HG02623 (cell line): ENCODE measurements at regions not wholly inside any gene's neighbourhood (a gene's known extent, or its start where the extent isn't known, plus 50 kb on each side); places are given as distances from the start of the nearest gene placed in this dataset.

Experiments used
- ATAC-seq: cut with Tn5 transposase; IDR thresholded peaks from one replicate; pipeline ENCODE4 v1.9.1; 2021; ENCODE audit warnings: moderate library complexity; ENCODE audit not compliant: unreplicated experiment

DNA sequence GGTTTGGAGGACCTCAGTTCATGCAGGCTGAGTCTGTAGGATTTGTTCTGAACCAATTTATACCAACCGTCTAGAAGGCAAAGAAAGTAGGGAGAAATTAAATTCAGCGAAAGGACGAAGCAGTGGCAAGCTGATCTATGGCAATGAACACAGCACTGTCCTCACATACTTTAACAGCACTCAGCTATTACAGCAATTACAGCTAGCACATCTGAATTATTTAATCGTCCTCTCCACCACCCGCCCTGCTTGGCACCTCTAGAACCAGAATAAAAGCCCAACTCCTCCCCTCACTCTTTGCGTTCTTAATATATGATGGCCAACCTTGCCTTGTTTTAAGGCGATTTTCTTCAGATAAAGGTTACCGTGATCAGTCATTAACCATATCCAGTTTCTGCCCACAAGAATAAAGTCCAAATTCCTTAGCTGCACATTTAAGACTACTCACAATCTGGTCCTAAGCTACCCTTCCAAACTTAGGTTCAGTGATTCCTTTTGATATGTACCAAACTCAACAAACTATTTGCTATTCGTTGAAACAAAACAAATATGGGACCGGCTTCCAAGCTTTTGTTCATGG, 169.4 kb upstream of the ESRRG start:
- no peak for ATAC-seq

DNA sequence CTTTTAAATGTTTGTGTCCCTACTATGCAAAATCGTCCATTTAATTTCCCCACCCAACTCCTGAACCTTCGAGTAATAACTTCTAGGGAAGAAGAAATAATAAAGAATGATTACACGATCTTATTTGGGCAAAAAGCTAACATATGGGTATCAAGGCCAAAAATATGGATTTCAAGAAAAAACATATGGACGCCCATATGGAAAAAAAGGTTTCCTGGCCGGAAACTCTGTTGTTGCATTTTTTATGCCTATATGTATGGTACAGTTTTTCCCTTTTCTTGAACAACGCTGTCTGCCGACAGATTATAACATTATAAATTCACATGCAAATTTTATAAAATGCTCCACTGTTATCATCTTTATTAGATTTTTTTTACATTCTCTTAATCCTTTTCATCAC, 167.6 kb upstream of the ESRRG start:
- no peak for ATAC-seq

DNA sequence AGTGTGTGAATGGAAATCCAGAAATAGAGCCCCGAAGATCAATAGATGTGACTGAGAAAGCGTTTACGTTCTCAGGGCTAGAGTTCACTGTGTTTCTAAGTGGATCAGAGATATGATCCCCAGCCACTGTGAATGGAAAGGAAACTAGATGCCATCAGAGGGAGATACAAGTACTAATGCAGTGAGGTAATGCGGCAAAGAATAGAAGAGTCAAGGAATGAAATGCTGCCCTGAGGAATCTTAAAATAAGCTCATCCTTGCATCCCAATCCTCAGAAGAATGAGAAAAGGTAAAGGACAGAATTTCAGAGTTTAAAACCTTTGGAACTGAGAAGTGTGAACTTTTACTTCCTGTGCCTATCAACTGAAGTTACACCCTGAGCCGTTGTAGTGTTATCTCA, 165.5 kb upstream of the ESRRG start:
- no peak for ATAC-seq

DNA sequence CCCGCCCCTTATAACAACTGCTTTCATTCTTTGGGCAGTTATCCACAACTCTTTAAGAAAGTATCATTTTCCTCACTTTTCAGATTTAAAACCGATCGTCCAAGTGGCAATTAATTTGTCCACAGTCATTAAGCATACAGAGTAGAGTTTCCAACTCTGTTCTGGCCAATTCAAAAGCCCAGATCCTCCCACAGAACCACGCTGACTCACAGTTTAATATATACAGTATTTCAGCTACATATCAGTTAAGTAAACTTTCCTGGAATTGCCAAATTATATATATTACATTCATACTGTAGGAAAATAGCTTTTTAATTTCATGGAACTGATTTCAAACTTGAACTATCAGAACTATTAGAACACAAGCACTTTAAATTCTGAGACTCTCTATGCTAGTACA, 163.8 kb upstream of the ESRRG start:
- ATAC-seq: no peak

DNA sequence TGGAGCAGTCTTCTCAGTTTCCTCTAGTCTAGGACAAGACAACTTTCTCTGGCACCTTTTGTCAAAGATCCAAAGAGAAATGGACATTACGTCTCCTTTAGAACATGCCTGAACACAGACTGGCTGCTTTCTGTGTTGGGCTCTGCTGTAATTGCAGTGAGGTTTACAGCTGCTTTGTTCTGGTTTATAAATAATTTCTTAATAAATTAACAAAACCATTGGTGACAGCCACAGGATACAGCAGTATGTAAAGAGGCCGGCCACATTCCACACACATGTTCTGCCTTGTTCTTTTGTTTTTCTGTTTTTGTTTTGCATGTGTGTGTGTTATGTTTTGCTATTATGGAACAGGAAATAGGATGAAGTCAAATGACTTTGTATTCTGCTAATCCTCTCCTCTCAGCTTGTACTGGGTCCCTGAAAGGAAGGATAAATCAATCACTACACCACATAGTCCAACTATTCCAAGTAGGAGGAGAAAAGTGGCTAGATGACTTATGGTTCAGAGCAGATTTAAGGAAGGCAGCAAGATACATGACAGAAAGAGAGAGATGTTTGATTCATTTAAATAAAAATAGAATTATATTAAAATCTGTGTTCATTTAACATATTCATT, 161.5 kb upstream of the ESRRG start:
- ATAC-seq: no peak

DNA sequence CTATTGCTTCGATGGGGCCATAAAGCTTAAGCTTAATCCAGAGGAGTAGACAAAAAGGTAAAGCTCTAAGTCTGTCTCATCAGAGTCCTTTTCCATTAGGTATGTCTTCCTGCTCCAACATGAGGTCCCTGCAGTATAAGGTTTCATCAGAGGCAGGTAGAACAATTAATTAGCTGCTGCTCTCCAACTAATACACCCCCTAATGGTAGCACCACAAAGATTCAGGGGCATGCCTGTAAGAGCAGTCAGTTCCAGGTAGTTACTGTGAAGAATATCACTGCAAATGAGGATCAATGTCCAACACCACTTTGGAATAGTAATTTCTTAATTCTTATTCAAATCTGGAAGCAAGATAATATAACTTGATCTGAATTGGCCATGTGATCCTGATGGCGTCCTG, 160.3 kb upstream of the ESRRG start:
- ATAC-seq: no peak

GRCh38 chr1:216881695-216882094, 158.5 kb upstream of the ESRRG start:
- ATAC-seq: no peak

GRCh38 chr1:216866714-216867113, 143.5 kb upstream of the ESRRG start:
- no peak for ATAC-seq

GRCh38 chr1:216855810-216856209, 132.6 kb upstream of the ESRRG start:
- no peak for ATAC-seq

- no peak for ATAC-seq
These were observed 131.7 kb upstream of the ESRRG start for GRCh38 chr1:216854836-216855484.

DNA sequence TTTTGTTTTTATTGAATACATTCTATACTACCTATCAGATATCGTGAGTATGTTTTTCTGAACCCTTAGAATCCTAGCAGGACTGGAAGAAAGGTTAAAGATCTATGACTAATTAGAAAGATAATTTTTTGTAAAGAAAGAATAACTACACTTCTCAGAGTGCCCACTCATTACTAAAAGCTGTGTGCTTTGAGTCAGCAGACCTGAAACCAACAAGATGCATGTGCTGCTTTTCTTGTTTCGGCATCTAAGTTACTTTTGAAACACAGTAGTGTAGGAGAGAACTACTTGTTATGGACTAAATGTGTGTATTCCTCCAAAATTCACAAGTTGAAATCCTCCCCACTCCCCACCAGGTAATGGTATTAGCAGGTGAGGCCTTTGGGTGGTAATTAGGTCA, 127.8 kb upstream of the ESRRG start:
- no peak for ATAC-seq

DNA sequence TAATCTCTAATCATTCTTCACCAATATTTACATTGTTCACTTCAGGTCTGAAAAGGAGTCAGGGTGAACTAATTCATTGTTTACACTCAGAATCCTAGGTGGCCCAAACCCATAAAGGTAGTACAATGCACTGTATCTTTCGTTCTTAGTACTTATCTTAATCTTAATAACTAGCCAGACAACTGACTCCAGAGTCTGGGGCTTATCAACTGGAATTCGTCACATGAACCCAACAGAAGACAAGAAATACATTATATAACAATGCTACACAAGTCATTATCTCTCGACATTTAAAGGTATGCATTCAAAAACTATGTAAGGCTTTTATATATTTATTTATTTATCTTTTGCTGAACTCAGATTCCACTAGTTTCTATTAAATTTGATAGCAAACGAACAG, 125.9 kb upstream of the ESRRG start:
- ATAC-seq: no peak

GRCh38 chr1:216847397-216848036, 124.3 kb upstream of the ESRRG start:
- ATAC-seq: no peak

- no peak for ATAC-seq
These were observed 123.1 kb upstream of the ESRRG start for GRCh38 chr1:216846339-216846738.

- no peak for ATAC-seq
These were observed 120.2 kb upstream of the ESRRG start for GRCh38 chr1:216843409-216843808.

GRCh38 chr1:216841165-216841564, 117.9 kb upstream of the ESRRG start:
- ATAC-seq: no peak

GRCh38 chr1:216836316-216836715, 113.1 kb upstream of the ESRRG start:
- no peak for ATAC-seq

DNA sequence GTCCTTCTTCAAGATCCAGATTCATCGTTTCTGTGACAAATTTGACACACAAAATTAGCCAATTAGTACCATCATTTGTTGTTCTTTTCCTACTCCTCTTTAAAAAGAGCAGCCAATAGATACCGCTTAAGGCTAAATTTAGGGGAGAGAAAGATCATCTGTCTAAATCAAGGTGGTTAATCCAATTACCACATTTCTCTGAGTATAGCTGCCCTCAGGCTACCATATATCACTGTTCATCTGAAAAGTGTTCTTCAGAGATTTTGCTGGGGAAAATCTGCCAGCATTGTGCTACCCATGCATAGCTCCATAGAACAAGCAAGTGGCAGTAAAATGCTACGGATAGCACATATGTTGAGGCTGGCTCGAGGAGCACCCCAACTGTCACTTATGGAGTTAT, 110.3 kb upstream of the ESRRG start:
- no peak for ATAC-seq

DNA sequence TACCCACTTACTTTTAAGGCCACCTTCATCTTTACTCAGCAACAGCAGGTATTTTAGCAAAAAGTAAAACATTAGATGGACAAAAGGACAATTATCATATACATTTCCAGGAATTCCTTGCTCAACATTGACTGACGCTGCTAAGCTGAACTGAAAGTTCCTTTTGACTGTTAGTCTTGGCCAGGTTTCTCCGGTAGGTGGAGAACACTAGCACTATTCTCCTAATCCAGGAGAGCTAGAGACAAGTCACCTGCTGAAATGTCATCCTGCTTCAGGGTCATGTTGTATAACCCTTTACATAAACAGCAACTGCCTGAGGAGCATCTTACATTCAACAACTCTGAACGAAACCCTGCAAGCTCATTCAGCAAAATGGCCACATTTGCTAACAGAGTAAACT, 109.0 kb upstream of the ESRRG start:
- ATAC-seq: no peak

- no peak for ATAC-seq
These were observed 107.4 kb upstream of the ESRRG start for GRCh38 chr1:216830424-216831210.

GRCh38 chr1:216827251-216827650, 104.0 kb upstream of the ESRRG start:
- ATAC-seq: no peak
